ENCODE measurements at regions not wholly inside any gene's neighbourhood (a gene's known extent, or its start where the extent isn't known, plus 50 kb on each side); places are given as distances from the start of the nearest gene placed in this dataset.

DNA sequence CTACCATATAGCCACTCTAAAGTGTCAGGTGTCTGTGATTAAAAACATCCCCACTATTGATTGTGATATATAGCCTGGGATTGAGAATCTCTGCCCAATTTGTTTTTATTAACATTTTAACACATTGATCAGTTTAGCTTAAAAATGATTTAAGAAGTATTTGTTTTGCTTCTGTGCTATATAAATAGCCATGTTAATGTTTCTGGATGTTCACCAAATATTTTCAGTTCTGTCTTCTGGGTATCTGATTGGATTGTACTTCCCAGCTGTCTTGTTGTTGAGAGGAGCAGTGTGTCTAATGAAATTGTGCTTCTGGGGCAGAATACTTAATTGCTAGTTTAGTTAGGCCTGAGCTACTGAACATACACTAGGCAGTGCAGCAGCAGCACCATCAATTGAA is 126.6 kb upstream of the TUSC1 start:
- TF ChIP-seq POLR2A (IDR thresholded peaks at IDR 0.05) (no peak), CTCF (IDR thresholded peaks at IDR 0.05) (no peak)

All from lower leg skin (tissue), 3 donors.